ENCODE measurements at regions not wholly inside any gene's neighbourhood (a gene's known extent, or its start where the extent isn't known, plus 50 kb on each side); places are given as distances from the start of the nearest gene placed in this dataset.

DNA sequence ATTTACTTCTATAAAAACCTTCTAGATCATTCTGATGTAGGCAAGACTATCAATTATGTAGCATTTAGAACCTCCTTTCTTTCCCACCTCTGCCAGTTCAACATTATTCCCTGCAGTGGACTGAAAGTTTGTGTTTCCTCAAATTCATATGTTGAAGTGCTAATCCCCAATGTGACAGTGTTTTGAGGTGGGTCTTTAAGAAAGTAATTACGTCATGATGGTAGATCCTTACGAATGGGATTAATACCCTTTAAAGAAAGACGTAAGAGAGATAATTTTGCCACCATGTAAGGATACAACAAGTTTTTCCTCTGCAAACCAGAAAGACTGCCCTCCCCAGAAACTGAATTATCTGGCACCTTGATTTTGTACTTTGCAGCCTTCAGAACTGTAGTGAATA, 1489.7 kb upstream of the SEL1L start:
- Histone ChIP-seq H3K36me3 (ENCODE audit: insufficient read depth, low read length) (no peaks in the 10 kb centered on the region), H3K9me3 (ENCODE audit: low read length) (no peaks in the 10 kb centered on the region), H3F3A (ENCODE audit: insufficient read depth, low read length, poor library complexity, severe bottlenecking) (no peaks in the 10 kb centered on the region), H3K9ac (ENCODE audit: low read length) (no peak overlapping the region), H3K79me2 (replicated peaks; ENCODE audit: insufficient read depth, low read length) (no peaks in the 10 kb centered on the region), H3K27me3 (ENCODE audit: insufficient read depth, low read depth, low read length) (no peaks in the 10 kb centered on the region), H3K4me2 (ENCODE audit: low read length) (no peak overlapping the region), H2AFZ (ENCODE audit: low read depth, low read length) (no peak overlapping the region), H3K9me2 (ENCODE audit: insufficient read depth, low read length) (no peaks in the 10 kb centered on the region), H3K27ac (ENCODE audit: low read length) (no peak overlapping the region), H4K20me1 (ENCODE audit: insufficient read depth) (no peaks in the 10 kb centered on the region), H3K4me3 (ENCODE audit: low read length) (no peak overlapping the region)
- TF ChIP-seq POLR2AphosphoS5 (IDR thresholded peaks at IDR 0.05) (no peak), RAD21 (conservative IDR thresholded peaks at IDR 0.05) (no peak), TAF1 (IDR thresholded peaks at IDR 0.05; ENCODE audit: low read depth) (no peak), SMC3 (conservative IDR thresholded peaks at IDR 0.05; ENCODE audit: poor library complexity) (no peak), EP300 (conservative IDR thresholded peaks at IDR 0.05; ENCODE audit: poor library complexity, severe bottlenecking) (no peak), EZH2 (IDR thresholded peaks at IDR 0.05; ENCODE audit: borderline replicate concordance, insufficient read depth, low read length, poor library complexity, severe bottlenecking) (no peak), MXI1 (conservative IDR thresholded peaks at IDR 0.05; ENCODE audit: poor library complexity, severe bottlenecking) (no peak)
- TF ChIP-seq, protein P1, sequence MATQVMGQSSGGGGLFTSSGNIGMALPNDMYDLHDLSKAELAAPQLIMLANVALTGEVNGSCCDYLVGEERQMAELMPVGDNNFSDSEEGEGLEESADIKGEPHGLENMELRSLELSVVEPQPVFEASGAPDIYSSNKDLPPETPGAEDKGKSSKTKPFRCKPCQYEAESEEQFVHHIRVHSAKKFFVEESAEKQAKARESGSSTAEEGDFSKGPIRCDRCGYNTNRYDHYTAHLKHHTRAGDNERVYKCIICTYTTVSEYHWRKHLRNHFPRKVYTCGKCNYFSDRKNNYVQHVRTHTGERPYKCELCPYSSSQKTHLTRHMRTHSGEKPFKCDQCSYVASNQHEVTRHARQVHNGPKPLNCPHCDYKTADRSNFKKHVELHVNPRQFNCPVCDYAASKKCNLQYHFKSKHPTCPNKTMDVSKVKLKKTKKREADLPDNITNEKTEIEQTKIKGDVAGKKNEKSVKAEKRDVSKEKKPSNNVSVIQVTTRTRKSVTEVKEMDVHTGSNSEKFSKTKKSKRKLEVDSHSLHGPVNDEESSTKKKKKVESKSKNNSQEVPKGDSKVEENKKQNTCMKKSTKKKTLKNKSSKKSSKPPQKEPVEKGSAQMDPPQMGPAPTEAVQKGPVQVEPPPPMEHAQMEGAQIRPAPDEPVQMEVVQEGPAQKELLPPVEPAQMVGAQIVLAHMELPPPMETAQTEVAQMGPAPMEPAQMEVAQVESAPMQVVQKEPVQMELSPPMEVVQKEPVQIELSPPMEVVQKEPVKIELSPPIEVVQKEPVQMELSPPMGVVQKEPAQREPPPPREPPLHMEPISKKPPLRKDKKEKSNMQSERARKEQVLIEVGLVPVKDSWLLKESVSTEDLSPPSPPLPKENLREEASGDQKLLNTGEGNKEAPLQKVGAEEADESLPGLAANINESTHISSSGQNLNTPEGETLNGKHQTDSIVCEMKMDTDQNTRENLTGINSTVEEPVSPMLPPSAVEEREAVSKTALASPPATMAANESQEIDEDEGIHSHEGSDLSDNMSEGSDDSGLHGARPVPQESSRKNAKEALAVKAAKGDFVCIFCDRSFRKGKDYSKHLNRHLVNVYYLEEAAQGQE (IDR thresholded peaks at IDR 0.05; ENCODE audit: borderline replicate concordance), result no peak
- TF ChIP-seq, protein P2, sequence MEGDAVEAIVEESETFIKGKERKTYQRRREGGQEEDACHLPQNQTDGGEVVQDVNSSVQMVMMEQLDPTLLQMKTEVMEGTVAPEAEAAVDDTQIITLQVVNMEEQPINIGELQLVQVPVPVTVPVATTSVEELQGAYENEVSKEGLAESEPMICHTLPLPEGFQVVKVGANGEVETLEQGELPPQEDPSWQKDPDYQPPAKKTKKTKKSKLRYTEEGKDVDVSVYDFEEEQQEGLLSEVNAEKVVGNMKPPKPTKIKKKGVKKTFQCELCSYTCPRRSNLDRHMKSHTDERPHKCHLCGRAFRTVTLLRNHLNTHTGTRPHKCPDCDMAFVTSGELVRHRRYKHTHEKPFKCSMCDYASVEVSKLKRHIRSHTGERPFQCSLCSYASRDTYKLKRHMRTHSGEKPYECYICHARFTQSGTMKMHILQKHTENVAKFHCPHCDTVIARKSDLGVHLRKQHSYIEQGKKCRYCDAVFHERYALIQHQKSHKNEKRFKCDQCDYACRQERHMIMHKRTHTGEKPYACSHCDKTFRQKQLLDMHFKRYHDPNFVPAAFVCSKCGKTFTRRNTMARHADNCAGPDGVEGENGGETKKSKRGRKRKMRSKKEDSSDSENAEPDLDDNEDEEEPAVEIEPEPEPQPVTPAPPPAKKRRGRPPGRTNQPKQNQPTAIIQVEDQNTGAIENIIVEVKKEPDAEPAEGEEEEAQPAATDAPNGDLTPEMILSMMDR (IDR thresholded peaks at IDR 0.05; ENCODE audit: poor library complexity, severe bottlenecking), result no peak

DNA sequence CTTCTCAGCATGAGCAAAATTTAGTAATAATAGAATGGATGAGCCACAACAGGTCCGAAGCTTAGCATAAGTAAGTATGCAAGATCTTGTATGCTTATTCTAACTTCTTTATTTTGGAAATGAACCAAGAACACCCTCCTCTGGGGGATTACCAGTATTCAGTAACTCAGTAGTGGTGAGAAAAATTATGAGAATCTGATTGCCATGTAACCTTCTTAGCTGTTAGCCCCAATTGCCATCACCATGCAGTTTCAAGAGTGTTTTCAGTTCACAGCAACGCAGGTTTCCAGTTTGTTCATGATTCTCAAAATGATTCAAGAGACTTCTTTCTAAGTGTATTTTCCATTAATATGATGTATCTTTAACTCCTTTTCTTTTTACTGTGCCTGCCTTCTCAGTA, 1507.6 kb upstream of the SEL1L start:
- no peaks in the 10 kb centered on the region for H3K9me2 ChIP-seq (ENCODE audit: insufficient read depth, low read length)
- TF ChIP-seq EP300 (conservative IDR thresholded peaks at IDR 0.05; ENCODE audit: poor library complexity, severe bottlenecking) (no peak), MXI1 (conservative IDR thresholded peaks at IDR 0.05; ENCODE audit: poor library complexity, severe bottlenecking) (no peak), RAD21 (conservative IDR thresholded peaks at IDR 0.05) (no peak), TAF1 (IDR thresholded peaks at IDR 0.05; ENCODE audit: low read depth) (no peak), POLR2AphosphoS5 (IDR thresholded peaks at IDR 0.05) (no peak), SMC3 (conservative IDR thresholded peaks at IDR 0.05; ENCODE audit: poor library complexity) (no peak), EZH2 (IDR thresholded peaks at IDR 0.05; ENCODE audit: borderline replicate concordance, insufficient read depth, low read length, poor library complexity, severe bottlenecking) (no peak)
- TF ChIP-seq, protein P1 (IDR thresholded peaks at IDR 0.05; ENCODE audit: borderline replicate concordance), result no peak
- TF ChIP-seq, protein P2 (IDR thresholded peaks at IDR 0.05; ENCODE audit: poor library complexity, severe bottlenecking), result no peak
- H2AFZ ChIP-seq (ENCODE audit: low read depth, low read length), result no peak overlapping the region
- no peak overlapping the region for H3K27ac ChIP-seq (ENCODE audit: low read length)
- no peaks in the 10 kb centered on the region for H3F3A ChIP-seq (ENCODE audit: insufficient read depth, low read length, poor library complexity, severe bottlenecking)
- no peaks in the 10 kb centered on the region for H3K9me3 ChIP-seq (ENCODE audit: low read length)
- H3K4me3 ChIP-seq (ENCODE audit: low read length), result no peak overlapping the region
- no peak overlapping the region for H3K9ac ChIP-seq (ENCODE audit: low read length)
- H3K4me2 ChIP-seq (ENCODE audit: low read length), result no peak overlapping the region
- no peaks in the 10 kb centered on the region for H3K36me3 ChIP-seq (ENCODE audit: insufficient read depth, low read length)
- H3K79me2 ChIP-seq (replicated peaks; ENCODE audit: insufficient read depth, low read length), result no peaks in the 10 kb centered on the region
- H4K20me1 ChIP-seq (ENCODE audit: insufficient read depth), result no peaks in the 10 kb centered on the region
- H3K27me3 ChIP-seq (ENCODE audit: insufficient read depth, low read depth, low read length), result no peaks in the 10 kb centered on the region
